ENCODE measurements at regions not wholly inside any gene's neighbourhood (a gene's known extent, or its start where the extent isn't known, plus 50 kb on each side); places are given as distances from the start of the nearest gene placed in this dataset.
"Not testable (repeated sequence)": the region's sequence is repeated elsewhere in the genome, so short reads cannot be mapped to it uniquely, and the experiment has no call there.

DNA sequence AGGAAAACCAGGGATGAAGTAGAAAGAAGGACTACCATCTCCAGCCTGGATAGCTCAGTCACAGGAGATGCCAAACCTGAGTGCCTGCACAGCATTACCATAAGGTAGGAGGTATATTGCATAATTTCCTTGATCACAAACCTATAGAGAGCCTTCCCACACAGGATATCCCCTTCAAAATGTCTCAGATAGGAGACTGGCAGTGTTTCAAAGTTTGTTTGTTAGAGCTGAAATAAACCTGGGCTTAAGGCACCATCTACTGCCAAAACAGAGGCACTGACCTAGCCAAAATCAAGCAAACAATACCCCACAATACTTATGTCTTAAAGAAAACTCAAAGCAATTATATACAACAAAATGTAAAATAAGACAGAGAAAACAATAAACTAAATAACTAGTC lies 120.8 kb downstream of the CDY2A start:
- TF ChIP-seq, protein P1, sequence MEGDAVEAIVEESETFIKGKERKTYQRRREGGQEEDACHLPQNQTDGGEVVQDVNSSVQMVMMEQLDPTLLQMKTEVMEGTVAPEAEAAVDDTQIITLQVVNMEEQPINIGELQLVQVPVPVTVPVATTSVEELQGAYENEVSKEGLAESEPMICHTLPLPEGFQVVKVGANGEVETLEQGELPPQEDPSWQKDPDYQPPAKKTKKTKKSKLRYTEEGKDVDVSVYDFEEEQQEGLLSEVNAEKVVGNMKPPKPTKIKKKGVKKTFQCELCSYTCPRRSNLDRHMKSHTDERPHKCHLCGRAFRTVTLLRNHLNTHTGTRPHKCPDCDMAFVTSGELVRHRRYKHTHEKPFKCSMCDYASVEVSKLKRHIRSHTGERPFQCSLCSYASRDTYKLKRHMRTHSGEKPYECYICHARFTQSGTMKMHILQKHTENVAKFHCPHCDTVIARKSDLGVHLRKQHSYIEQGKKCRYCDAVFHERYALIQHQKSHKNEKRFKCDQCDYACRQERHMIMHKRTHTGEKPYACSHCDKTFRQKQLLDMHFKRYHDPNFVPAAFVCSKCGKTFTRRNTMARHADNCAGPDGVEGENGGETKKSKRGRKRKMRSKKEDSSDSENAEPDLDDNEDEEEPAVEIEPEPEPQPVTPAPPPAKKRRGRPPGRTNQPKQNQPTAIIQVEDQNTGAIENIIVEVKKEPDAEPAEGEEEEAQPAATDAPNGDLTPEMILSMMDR (IDR thresholded peaks at IDR 0.05) = not testable (repeated sequence)
- TF ChIP-seq POLR2A (IDR thresholded peaks at IDR 0.05) = not testable (repeated sequence)

Measured in body of pancreas (tissue), 4 donors.